GM18519 (cell line): ENCODE measurements at regions not wholly inside any gene's neighbourhood (a gene's known extent, or its start where the extent isn't known, plus 50 kb on each side); places are given as distances from the start of the nearest gene placed in this dataset.
A peak's percentile ranks its signal among the peaks of the same experiment; 100 is the strongest.
"Not testable (repeated sequence)": the region's sequence is repeated elsewhere in the genome, so short reads cannot be mapped to it uniquely, and the experiment has no call there.

Experiments used
- ATAC-seq: cut with Tn5 transposase; IDR thresholded peaks from one replicate; pipeline ENCODE4 v1.9.1; 2021; ENCODE audit warnings: mild to moderate bottlenecking, moderate library complexity; ENCODE audit not compliant: unreplicated experiment, low FRiP score

- ATAC-seq: no peak
These were observed 52.8 kb upstream of the VWDE start for GRCh38 chr7:12456506-12456905.

GRCh38 chr7:12458520-12459131, 55.0 kb upstream of the VWDE start:
- ATAC-seq: peak; percentile 96

- no peak for ATAC-seq
These were observed 64.2 kb upstream of the VWDE start for GRCh38 chr7:12467837-12468236.

GRCh38 chr7:12469568-12469967, 65.9 kb upstream of the VWDE start:
- no peak for ATAC-seq

- no peak for ATAC-seq
These were observed 67.3 kb upstream of the VWDE start for GRCh38 chr7:12470930-12471329.

- no peak for ATAC-seq
These were observed 70.4 kb upstream of the VWDE start for GRCh38 chr7:12474035-12474434.

GRCh38 chr7:12475362-12476063, 71.8 kb upstream of the VWDE start:
- no peak for ATAC-seq

GRCh38 chr7:12477620-12478019, 74.0 kb upstream of the VWDE start:
- no peak for ATAC-seq

- peak; percentile 92 for ATAC-seq
These were observed 78.1 kb upstream of the VWDE start for GRCh38 chr7:12481722-12482121.

GRCh38 chr7:12485845-12486244, 82.2 kb upstream of the VWDE start:
- ATAC-seq: no peak

GRCh38 chr7:12488341-12488740, 82.2 kb upstream of the SCIN start:
- ATAC-seq: no peak

- ATAC-seq: peak; percentile 71
These were observed 80.3 kb upstream of the SCIN start for GRCh38 chr7:12490107-12490688.

GRCh38 chr7:12490940-12491339, 79.6 kb upstream of the SCIN start:
- no peak for ATAC-seq

- ATAC-seq: no peak
These were observed 79.0 kb upstream of the SCIN start for GRCh38 chr7:12491526-12491925.

- no peak for ATAC-seq
These were observed 77.1 kb upstream of the SCIN start for GRCh38 chr7:12493407-12493806.

GRCh38 chr7:12493863-12494686, 76.4 kb upstream of the SCIN start:
- no peak for ATAC-seq

GRCh38 chr7:12494687-12495024, 75.9 kb upstream of the SCIN start:
- ATAC-seq: no peak

- ATAC-seq: not testable (repeated sequence)
These were observed 73.4 kb upstream of the SCIN start for GRCh38 chr7:12496901-12497674.

- no peak for ATAC-seq
These were observed 66.4 kb upstream of the SCIN start for GRCh38 chr7:12504149-12504548.

GRCh38 chr7:12508005-12508404, 62.5 kb upstream of the SCIN start:
- no peak for ATAC-seq

- ATAC-seq: no peak
These were observed 62.0 kb upstream of the SCIN start for GRCh38 chr7:12508554-12508953.
